Neural crest cell (in vitro differentiated cells): ENCODE measurements at regions not wholly inside any gene's neighbourhood (a gene's known extent, or its start where the extent isn't known, plus 50 kb on each side); places are given as distances from the start of the nearest gene placed in this dataset.

Experiments
- DNase-seq: peaks from one replicate; pipeline ENCODE4 v3.0.0; 2021; ENCODE audit warnings: low read depth, mixed read lengths, low spot score
- H3K27ac Mint-ChIP-seq: one replicate; pipeline ENCODE4 v1.8.0; 2021; ENCODE audit warnings: mild to moderate bottlenecking, mixed read lengths; ENCODE audit not compliant: unreplicated experiment
- H3K27me3 Mint-ChIP-seq: 2 replicates; pipeline ENCODE4 v1.8.0; 2021; ENCODE audit warnings: low read depth, mild to moderate bottlenecking, mixed read lengths
- H3K36me3 Mint-ChIP-seq: 2 replicates; pipeline ENCODE4 v1.8.0; 2021; ENCODE audit warnings: low read depth, mild to moderate bottlenecking, mixed read lengths
- H3K4me1 Mint-ChIP-seq: 2 replicates; pipeline ENCODE4 v1.8.0; 2021; ENCODE audit warnings: mixed read lengths
- H3K4me3 Mint-ChIP-seq: one replicate; pipeline ENCODE4 v1.8.0; 2021; ENCODE audit warnings: mild to moderate bottlenecking, mixed read lengths
- H3K9me3 Mint-ChIP-seq: 2 replicates; pipeline ENCODE4 v1.8.0; 2021; ENCODE audit warnings: mixed read lengths
- CTCF ChIP-seq: fragments of 200-600 bp; sonication (generic); conservative IDR thresholded peaks from 2 replicates; pipeline ENCODE4 v1.5.0; 2021; ENCODE audit warnings: antibody characterized with exemption, mild to moderate bottlenecking

GRCh38 chr10:29841724-29842649 is 207.2 kb upstream of the SVIL start:
- TF ChIP-seq CTCF = no peak
- Mint-ChIP-seq H3K4me1 (peaks cover 12% of the 10 kb centered on the region), H3K27me3 (no peaks in the 10 kb centered on the region), H3K9me3 (no peaks in the 10 kb centered on the region), H3K27ac (peak overlapping the region; percentile 60), H3K4me3 (no peak overlapping the region), H3K36me3 (no peaks in the 10 kb centered on the region)
- peak; percentile 4 for DNase-seq

DNA sequence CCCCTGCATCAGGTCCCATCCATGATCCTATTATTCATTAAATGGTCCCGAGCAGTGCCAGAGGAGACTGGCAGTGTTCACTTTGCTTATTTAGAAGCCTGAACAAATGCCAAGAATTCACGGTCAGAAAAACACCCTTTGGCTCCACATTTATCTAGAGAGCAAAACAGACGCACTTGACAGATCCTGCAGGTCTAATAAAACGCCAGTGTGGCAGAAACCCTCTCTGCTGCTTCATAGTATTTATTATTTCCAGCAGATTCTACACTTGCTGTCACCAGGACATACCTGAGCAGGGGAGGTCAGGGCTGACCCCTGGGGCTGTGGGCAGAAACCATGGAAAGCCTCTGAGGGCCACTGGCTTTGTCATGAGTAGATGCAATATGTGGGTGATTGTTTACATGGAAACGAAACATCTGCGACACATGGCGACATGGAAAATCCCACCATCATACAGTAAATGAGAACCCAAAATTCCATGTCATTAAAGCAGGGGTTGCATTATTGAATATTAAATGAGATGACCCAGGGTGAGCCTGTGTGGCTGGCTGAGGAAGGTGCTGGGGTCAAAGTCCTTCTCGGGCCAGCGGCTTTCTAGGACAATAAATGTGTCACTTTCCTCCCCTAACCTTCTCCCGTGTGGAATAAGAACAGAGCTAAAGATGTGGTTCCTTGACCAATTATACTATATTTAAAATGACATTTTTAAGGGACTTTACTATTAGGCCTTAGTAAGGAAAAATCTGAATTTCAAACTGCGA is 205.9 kb upstream of the SVIL start:
- no peak overlapping the region for H3K27ac Mint-ChIP-seq
- no peak overlapping the region for H3K4me3 Mint-ChIP-seq
- no peak for DNase-seq

DNA sequence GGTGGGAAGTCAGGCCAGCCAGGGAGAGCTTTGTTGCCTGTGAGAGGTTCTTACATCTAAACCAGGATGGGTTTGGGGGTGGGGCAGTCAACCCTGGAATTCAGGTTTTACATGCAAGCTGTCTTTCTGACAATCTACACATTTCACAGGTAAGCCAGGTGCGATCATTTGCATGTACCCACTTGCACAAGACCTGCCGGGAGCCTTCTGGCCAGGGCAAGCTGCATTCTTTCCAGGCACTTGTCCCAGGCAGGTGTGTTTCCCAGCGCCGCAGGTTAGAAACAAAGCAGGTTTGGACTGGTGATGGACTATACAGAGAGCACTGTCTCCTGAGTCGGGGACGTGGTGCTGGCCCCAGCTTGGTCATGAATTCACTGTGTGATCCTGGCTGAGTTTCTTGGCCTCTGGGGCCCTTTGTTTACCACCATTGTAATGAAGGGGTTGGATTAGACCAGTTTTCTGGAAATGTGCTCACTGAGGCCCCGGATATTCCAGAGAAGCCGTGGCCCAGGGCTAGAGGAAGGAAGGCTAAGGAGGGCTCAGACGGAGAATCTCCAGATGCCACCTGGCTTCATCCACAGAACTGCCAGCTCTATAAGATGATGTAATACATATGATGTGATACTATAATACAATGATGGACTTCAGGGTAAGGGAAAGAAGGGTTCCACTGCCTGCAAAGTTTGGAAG is 205.2 kb upstream of the SVIL start:
- no peak overlapping the region for H3K27ac Mint-ChIP-seq
- no peak for DNase-seq
- no peaks in the 10 kb centered on the region for H3K36me3 Mint-ChIP-seq
- no peak for TF ChIP-seq CTCF
- H3K9me3 Mint-ChIP-seq = no peaks in the 10 kb centered on the region
- no peak overlapping the region for H3K4me3 Mint-ChIP-seq
- peaks cover 12% of the 10 kb centered on the region for H3K4me1 Mint-ChIP-seq
- H3K27me3 Mint-ChIP-seq = no peaks in the 10 kb centered on the region

More for the DNA sequence above, 205.9 kb upstream of the SVIL start:
- Mint-ChIP-seq H3K4me1 (peaks cover 12% of the 10 kb centered on the region), H3K36me3 (no peaks in the 10 kb centered on the region), H3K9me3 (no peaks in the 10 kb centered on the region), H3K27me3 (no peaks in the 10 kb centered on the region)
- no peak for TF ChIP-seq CTCF

DNA sequence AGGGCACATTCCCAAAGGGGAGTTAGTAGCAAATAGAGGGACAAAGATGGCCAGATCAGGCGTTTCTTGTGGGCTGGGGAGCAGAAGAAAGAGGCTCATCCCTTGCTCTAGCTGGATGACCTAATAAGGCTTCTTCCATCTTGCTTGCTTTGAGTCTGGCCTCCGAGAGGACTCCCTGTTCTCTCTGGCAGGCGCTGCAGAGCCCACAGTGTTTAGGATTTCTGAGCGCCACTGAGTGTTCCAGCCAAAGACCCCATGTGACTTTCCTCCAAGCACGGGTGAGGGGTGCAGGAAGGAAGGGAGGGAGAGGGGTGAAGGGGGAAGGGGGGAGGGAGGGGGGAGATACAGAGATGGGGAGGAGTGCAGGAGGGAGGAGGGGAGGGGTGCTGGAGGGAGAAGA is 203.8 kb upstream of the SVIL start:
- Mint-ChIP-seq H3K27ac (no peak overlapping the region), H3K27me3 (no peaks in the 10 kb centered on the region), H3K36me3 (no peaks in the 10 kb centered on the region), H3K9me3 (no peaks in the 10 kb centered on the region), H3K4me3 (no peak overlapping the region), H3K4me1 (peaks cover 12% of the 10 kb centered on the region)
- TF ChIP-seq CTCF = no peak
- DNase-seq = no peak

GRCh38 chr10:29837586-29837985 is 202.8 kb upstream of the SVIL start:
- no peak for DNase-seq
- TF ChIP-seq CTCF = no peak
- Mint-ChIP-seq H3K27ac (no peak overlapping the region), H3K9me3 (no peaks in the 10 kb centered on the region), H3K4me1 (peaks cover 12% of the 10 kb centered on the region), H3K36me3 (no peaks in the 10 kb centered on the region), H3K4me3 (no peak overlapping the region), H3K27me3 (no peaks in the 10 kb centered on the region)
